ENCODE measurements at regions not wholly inside any gene's neighbourhood (a gene's known extent, or its start where the extent isn't known, plus 50 kb on each side); places are given as distances from the start of the nearest gene placed in this dataset.
A peak's percentile ranks its signal among the peaks of the same experiment; 100 is the strongest.

GRCh38 chr9:89982016-89982415, 377.2 kb downstream of the GADD45G start:
- no peak for ATAC-seq
- peaks cover 3% of the 10 kb centered on the region for H3K9me3 Mint-ChIP-seq
- peaks cover 33% of the 10 kb centered on the region for H3K4me1 Mint-ChIP-seq (ENCODE audit: low read depth)
- no peak for DNase-seq
- peaks cover 11% of the 10 kb centered on the region for H3K27me3 Mint-ChIP-seq (ENCODE audit: low read depth)
- no peaks in the 10 kb centered on the region for H3K36me3 Mint-ChIP-seq (ENCODE audit: insufficient read depth)
- no peak overlapping the region for H3K4me3 Mint-ChIP-seq

- peaks cover 3% of the 10 kb centered on the region for H3K9me3 Mint-ChIP-seq
- H3K36me3 Mint-ChIP-seq (ENCODE audit: insufficient read depth) = no peaks in the 10 kb centered on the region
- ATAC-seq (peak; percentile 45 to 58), DNase-seq (no peak)
- peaks cover 34% of the 10 kb centered on the region for H3K4me1 Mint-ChIP-seq (ENCODE audit: low read depth)
- peaks cover 11% of the 10 kb centered on the region for H3K27me3 Mint-ChIP-seq (ENCODE audit: low read depth)
- H3K4me3 Mint-ChIP-seq = peak overlapping the region; percentile 66
These were observed 378.6 kb downstream of the GADD45G start for GRCh38 chr9:89983411-89983810.

GRCh38 chr9:89984214-89984613, 379.4 kb downstream of the GADD45G start:
- Mint-ChIP-seq H3K4me3 (peak overlapping the region; percentile 43), H3K4me1 (ENCODE audit: low read depth) (peaks cover 36% of the 10 kb centered on the region), H3K36me3 (ENCODE audit: insufficient read depth) (no peaks in the 10 kb centered on the region), H3K9me3 (peaks cover 3% of the 10 kb centered on the region), H3K27me3 (ENCODE audit: low read depth) (peaks cover 11% of the 10 kb centered on the region)
- no peak for DNase-seq
- peak; percentile 49 to 60 for ATAC-seq

GRCh38 chr9:89985068-89985467, 380.3 kb downstream of the GADD45G start:
- H3K4me1 Mint-ChIP-seq (ENCODE audit: low read depth) = peaks cover 36% of the 10 kb centered on the region
- peaks cover 5% of the 10 kb centered on the region for H3K27me3 Mint-ChIP-seq (ENCODE audit: low read depth)
- ATAC-seq (no peak), DNase-seq (no peak)
- no peak overlapping the region for H3K4me3 Mint-ChIP-seq
- H3K36me3 Mint-ChIP-seq (ENCODE audit: insufficient read depth) = no peaks in the 10 kb centered on the region
- peaks cover 3% of the 10 kb centered on the region for H3K9me3 Mint-ChIP-seq

GRCh38 chr9:89986190-89986589, 381.4 kb downstream of the GADD45G start:
- H3K4me3 Mint-ChIP-seq = no peak overlapping the region
- peaks cover 36% of the 10 kb centered on the region for H3K4me1 Mint-ChIP-seq (ENCODE audit: low read depth)
- peaks cover 5% of the 10 kb centered on the region for H3K27me3 Mint-ChIP-seq (ENCODE audit: low read depth)
- H3K9me3 Mint-ChIP-seq = peaks cover 3% of the 10 kb centered on the region
- no peaks in the 10 kb centered on the region for H3K36me3 Mint-ChIP-seq (ENCODE audit: insufficient read depth)
- DNase-seq (no peak), ATAC-seq (peak; percentile 70 to 75)

GRCh38 chr9:89988458-89988857, 383.6 kb downstream of the GADD45G start:
- H3K36me3 Mint-ChIP-seq (ENCODE audit: insufficient read depth) = no peaks in the 10 kb centered on the region
- DNase-seq (no peak), ATAC-seq (no peak)
- H3K4me1 Mint-ChIP-seq (ENCODE audit: low read depth) = peaks cover 26% of the 10 kb centered on the region
- H3K27me3 Mint-ChIP-seq (ENCODE audit: low read depth) = no peaks in the 10 kb centered on the region
- peaks cover 3% of the 10 kb centered on the region for H3K9me3 Mint-ChIP-seq
- no peak overlapping the region for H3K4me3 Mint-ChIP-seq

- no peaks in the 10 kb centered on the region for H3K9me3 Mint-ChIP-seq
These were observed 386.5 kb downstream of the GADD45G start for GRCh38 chr9:89991204-89991790.

GRCh38 chr9:89992326-89993198, 387.8 kb downstream of the GADD45G start:
- H3K9me3 Mint-ChIP-seq = no peaks in the 10 kb centered on the region
- H3K4me3 Mint-ChIP-seq = no peak overlapping the region
- H3K4me1 Mint-ChIP-seq (ENCODE audit: low read depth) = peaks cover 5% of the 10 kb centered on the region
- H3K27me3 Mint-ChIP-seq (ENCODE audit: low read depth) = no peaks in the 10 kb centered on the region
- DNase-seq (no peak), ATAC-seq (no peak)
- H3K36me3 Mint-ChIP-seq (ENCODE audit: insufficient read depth) = no peaks in the 10 kb centered on the region

More at GRCh38 chr9:89991204-89991790, 386.5 kb downstream of the GADD45G start:
- ATAC-seq (no peak), DNase-seq (no peak)
- Mint-ChIP-seq H3K4me3 (no peak overlapping the region), H3K36me3 (ENCODE audit: insufficient read depth) (no peaks in the 10 kb centered on the region), H3K27me3 (ENCODE audit: low read depth) (no peaks in the 10 kb centered on the region), H3K4me1 (ENCODE audit: low read depth) (peaks cover 5% of the 10 kb centered on the region)

- H3K4me3 Mint-ChIP-seq = no peak overlapping the region
- H3K36me3 Mint-ChIP-seq (ENCODE audit: insufficient read depth) = no peaks in the 10 kb centered on the region
- peaks cover 6% of the 10 kb centered on the region for H3K4me1 Mint-ChIP-seq (ENCODE audit: low read depth)
- DNase-seq (no peak), ATAC-seq (no peak)
- H3K27me3 Mint-ChIP-seq (ENCODE audit: low read depth) = no peaks in the 10 kb centered on the region
- H3K9me3 Mint-ChIP-seq = no peaks in the 10 kb centered on the region
These were observed 389.1 kb downstream of the GADD45G start for GRCh38 chr9:89993678-89994630.

GRCh38 chr9:89994988-89995613, 390.3 kb downstream of the GADD45G start:
- ATAC-seq (no peak), DNase-seq (no peak)
- Mint-ChIP-seq H3K27me3 (ENCODE audit: low read depth) (no peaks in the 10 kb centered on the region), H3K4me3 (no peak overlapping the region), H3K9me3 (no peaks in the 10 kb centered on the region), H3K36me3 (ENCODE audit: insufficient read depth) (no peaks in the 10 kb centered on the region), H3K4me1 (ENCODE audit: low read depth) (peaks cover 18% of the 10 kb centered on the region)

GRCh38 chr9:89996116-89996515, 391.3 kb downstream of the GADD45G start:
- no peaks in the 10 kb centered on the region for H3K9me3 Mint-ChIP-seq
- H3K4me1 Mint-ChIP-seq (ENCODE audit: low read depth) = peaks cover 28% of the 10 kb centered on the region
- H3K27me3 Mint-ChIP-seq (ENCODE audit: low read depth) = no peaks in the 10 kb centered on the region
- H3K36me3 Mint-ChIP-seq (ENCODE audit: insufficient read depth) = no peaks in the 10 kb centered on the region
- ATAC-seq (no peak), DNase-seq (no peak)
- H3K4me3 Mint-ChIP-seq = no peak overlapping the region

GRCh38 chr9:89996773-89997172, 392.0 kb downstream of the GADD45G start:
- Mint-ChIP-seq H3K4me1 (ENCODE audit: low read depth) (peaks cover 29% of the 10 kb centered on the region), H3K36me3 (ENCODE audit: insufficient read depth) (no peaks in the 10 kb centered on the region), H3K27me3 (ENCODE audit: low read depth) (no peaks in the 10 kb centered on the region), H3K9me3 (no peaks in the 10 kb centered on the region), H3K4me3 (no peak overlapping the region)
- no peak for ATAC-seq
- no peak for DNase-seq

- peaks cover 29% of the 10 kb centered on the region for H3K4me1 Mint-ChIP-seq (ENCODE audit: low read depth)
- no peaks in the 10 kb centered on the region for H3K27me3 Mint-ChIP-seq (ENCODE audit: low read depth)
- DNase-seq = no peak
- H3K4me3 Mint-ChIP-seq = no peak overlapping the region
- ATAC-seq = no peak
- no peaks in the 10 kb centered on the region for H3K9me3 Mint-ChIP-seq
- H3K36me3 Mint-ChIP-seq (ENCODE audit: insufficient read depth) = no peaks in the 10 kb centered on the region
These were observed 393.8 kb downstream of the GADD45G start for GRCh38 chr9:89998633-89999032.

- no peaks in the 10 kb centered on the region for H3K9me3 Mint-ChIP-seq
- DNase-seq = no peak
- ATAC-seq = peak in 1 of 2 donors; percentile 21
- no peak overlapping the region for H3K4me3 Mint-ChIP-seq
- no peaks in the 10 kb centered on the region for H3K36me3 Mint-ChIP-seq (ENCODE audit: insufficient read depth)
- H3K4me1 Mint-ChIP-seq (ENCODE audit: low read depth) = peaks cover 29% of the 10 kb centered on the region
- H3K27me3 Mint-ChIP-seq (ENCODE audit: low read depth) = no peaks in the 10 kb centered on the region
These were observed 394.3 kb downstream of the GADD45G start for GRCh38 chr9:89999176-89999533.

Data from activated T-cell treated with anti-CD3 and anti-CD28 coated beads, Interleukin-2, amount 50 U/mL, for 4 hours (primary cell).